ENCODE measurements at regions not wholly inside any gene's neighbourhood (a gene's known extent, or its start where the extent isn't known, plus 50 kb on each side); places are given as distances from the start of the nearest gene placed in this dataset.

DNA sequence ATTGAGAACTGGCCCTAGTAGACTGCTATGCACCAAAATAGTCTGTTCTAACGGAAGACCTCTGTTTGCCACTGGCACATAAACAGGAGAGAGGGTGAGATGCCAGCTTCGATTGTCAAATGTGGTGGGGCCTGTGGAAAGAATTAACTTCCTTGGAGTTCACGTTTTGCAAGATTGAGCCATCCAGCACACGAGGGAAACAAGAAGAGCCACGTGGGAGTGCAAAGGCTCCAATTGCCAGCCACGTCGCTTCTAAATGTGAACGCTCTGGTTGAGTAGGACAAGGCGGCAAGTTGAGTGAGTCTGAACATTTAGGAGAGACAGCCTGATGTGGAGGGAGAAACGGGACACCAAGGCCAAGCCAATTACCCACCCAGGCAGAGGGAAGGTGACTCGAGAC lies 409.1 kb downstream of the FGF9 start:
- TF ChIP-seq, protein P1, sequence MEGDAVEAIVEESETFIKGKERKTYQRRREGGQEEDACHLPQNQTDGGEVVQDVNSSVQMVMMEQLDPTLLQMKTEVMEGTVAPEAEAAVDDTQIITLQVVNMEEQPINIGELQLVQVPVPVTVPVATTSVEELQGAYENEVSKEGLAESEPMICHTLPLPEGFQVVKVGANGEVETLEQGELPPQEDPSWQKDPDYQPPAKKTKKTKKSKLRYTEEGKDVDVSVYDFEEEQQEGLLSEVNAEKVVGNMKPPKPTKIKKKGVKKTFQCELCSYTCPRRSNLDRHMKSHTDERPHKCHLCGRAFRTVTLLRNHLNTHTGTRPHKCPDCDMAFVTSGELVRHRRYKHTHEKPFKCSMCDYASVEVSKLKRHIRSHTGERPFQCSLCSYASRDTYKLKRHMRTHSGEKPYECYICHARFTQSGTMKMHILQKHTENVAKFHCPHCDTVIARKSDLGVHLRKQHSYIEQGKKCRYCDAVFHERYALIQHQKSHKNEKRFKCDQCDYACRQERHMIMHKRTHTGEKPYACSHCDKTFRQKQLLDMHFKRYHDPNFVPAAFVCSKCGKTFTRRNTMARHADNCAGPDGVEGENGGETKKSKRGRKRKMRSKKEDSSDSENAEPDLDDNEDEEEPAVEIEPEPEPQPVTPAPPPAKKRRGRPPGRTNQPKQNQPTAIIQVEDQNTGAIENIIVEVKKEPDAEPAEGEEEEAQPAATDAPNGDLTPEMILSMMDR (conservative IDR thresholded peaks at IDR 0.05; ENCODE audit: low read length), result no peak
- TF ChIP-seq EZH2phosphoT487 (IDR thresholded peaks at IDR 0.05; ENCODE audit: borderline replicate concordance), result no peak
